GM18526 (cell line): ENCODE measurements at regions not wholly inside any gene's neighbourhood (a gene's known extent, or its start where the extent isn't known, plus 50 kb on each side); places are given as distances from the start of the nearest gene placed in this dataset.

Experiments used
- POLR2A ChIP-seq: IDR thresholded peaks from 3 replicates; pipeline ENCODE4 v1.6.1; 2011; ENCODE audit not compliant: insufficient read length; ENCODE audit errors: extremely low read depth

DNA sequence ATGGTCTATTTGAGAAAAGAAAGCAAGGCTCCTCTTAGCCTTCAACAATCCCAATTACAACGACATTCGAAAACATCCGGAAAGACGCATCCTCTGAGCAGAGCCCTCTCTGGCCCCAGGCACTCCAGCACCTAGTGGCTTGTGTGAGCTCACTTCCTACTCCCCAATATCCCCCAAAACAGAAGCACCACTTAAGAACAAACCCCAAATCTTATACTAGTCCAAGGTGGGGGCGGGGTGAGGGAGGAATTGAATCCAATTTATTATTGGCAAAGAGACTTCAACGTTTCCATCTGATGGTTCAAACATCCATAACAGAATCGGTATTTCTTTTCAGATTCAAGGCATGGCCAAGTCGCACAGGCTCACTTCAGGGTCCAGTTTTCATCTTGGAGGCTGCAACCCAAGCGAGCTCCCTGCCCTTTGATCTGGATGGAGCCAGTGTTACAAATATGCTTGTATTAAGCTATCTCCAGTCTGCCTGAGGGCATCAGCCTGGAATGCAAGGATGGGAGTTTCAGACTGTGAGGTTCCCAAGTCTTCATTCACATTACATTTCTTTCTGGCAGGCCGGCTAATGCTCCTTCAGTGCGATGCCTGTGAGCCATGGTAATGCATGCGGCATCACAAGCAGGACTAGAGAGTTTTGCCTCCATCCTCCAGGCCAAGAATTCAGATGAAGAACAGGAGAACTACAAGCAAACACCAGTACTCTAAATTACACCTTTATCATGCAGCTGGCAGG is 132.5 kb upstream of the FOXN3 start:
- no peak for TF ChIP-seq POLR2A

DNA sequence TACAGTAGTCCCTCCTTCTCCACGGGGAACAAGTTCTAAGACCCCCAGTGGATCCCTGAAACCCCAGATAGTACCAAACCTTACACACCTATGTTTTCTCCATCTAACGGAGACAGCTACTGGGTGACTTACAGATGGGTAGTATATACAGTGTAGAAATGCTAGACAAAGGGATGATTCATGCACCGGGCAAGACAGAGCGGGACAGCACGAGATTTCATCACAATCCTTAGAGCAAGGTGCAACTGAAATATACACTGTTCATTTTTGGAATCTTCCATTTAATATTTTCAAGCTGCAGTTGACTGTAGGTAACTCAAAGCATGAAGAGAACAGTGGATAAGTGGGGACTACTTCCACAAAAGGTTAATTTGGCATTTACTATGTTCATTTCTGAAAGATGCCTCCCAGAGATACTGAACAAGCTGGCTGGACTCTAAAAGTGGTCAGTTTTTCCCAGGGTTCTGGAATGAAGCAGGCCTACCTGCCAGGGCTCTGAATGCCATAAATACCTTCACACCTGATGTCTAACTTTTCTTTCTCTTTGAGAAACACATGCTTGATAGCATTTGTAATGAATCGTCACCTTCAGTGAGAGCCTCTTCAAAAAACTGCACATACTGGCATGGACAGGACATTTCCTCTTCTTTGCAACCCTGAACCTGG is 127.7 kb upstream of the FOXN3 start:
- TF ChIP-seq POLR2A: no peak

DNA sequence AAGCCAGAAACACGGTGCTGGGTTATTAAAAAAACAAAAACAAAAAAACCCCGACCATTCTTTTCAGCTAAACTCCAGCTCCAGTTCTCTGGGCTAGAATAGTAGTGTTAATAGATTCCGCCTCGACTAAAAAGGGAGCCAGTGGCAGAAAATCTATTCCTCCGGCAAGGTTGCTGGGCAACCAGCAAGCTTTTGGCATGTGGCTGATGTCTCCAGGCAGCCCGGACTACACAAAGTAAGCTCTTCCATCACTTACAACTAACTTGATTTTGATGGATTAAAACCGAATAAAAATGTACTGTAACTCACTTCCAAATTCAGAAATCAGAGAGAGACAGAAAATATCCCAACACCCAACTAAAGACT is 126.4 kb upstream of the FOXN3 start:
- no peak for TF ChIP-seq POLR2A

DNA sequence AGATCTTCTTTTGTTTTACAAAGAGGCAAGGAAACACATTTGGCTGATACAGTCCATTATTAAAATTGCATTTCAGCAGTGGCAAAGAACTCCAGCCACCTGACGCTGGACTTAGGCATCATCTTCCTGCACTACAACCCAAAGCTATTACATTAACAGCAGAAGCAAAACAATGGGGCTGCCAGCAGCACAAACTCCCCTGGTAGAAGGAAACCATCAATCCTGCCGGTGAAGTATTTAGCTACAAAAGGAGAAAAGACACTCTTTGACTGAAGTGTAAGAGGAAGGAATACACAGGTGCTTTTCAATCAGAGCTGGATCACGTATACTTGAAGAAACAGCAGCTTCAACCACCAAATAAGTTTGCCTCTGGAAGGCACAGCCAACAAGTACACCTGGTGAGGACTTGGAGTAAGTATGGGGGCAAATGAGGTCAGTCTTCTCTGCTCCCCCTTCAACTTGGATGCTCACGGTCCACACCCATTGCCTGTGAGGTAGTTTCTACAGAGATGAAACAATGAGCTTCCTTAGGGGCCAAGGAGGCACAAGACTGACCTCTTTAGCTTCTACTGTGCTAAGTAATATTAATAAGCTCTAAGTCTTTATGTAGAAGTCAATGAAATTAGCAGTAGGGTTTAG is 125.9 kb upstream of the FOXN3 start:
- TF ChIP-seq POLR2A: no peak

DNA sequence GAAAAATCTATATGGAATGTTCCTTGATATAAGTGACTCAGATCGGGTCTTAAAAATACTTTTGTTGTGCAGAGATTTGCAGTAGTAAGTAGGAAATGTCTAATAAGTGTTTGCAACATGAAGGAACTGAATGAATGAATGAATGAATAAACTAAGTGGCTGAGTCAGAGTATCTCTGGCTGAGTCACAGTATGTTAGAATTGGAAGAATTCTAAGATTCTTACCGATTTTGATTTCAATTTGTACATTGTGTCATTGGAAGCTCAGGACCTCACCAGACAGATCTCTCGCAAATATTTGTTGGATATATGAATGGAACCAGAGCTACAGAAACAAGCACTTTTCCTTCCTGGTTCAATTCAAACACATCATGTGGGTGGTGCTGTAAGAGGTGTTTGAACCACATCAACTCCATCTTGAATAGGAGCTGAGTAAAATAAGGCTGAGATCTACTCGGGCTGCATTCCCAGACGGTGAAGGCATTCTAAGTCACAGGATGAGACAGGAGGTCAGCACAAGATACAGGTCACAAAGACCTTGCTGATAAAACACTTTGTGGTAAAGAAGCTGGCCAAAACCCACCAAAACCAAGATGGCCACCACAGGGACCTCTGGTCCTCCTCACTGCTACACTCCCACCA is 123.9 kb upstream of the FOXN3 start:
- no peak for TF ChIP-seq POLR2A

DNA sequence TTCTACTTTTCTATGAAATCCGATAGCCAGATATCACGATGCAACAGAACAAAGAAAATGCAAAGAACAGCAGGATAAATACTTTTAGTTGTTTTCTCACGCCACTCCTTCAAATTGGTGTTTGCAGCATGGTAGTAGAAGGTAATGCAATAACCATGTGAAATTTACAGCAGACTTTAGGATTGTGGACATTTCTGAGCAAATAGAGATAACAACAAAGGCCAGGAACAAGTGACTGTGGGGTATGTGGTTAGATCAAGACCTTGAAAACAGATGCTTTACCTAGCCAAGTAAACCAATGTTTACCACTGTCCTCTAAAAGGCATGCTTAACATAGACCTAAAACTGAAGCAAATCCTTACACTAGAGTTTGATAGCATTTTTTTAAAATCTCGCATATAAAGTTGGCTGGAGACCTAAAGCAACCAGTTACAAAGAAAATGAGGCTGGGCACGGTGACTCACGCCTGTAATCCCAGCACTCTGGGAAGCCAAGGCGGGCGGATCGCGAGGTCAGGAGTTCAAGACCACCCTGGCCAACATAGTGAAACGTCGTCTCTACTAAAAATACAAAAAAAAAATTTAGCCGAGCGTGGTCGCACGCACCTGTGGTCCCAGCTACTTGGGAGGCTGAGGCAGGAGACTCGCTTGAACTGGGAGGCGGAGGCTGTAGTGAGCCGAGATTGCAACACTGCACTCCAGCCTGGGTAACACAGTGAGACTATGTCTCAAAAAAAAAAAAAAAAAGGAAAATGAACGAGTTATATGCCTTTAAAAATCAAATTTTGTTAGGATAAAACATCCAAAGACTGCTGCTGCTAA is 123.2 kb upstream of the FOXN3 start:
- TF ChIP-seq POLR2A: no peak

DNA sequence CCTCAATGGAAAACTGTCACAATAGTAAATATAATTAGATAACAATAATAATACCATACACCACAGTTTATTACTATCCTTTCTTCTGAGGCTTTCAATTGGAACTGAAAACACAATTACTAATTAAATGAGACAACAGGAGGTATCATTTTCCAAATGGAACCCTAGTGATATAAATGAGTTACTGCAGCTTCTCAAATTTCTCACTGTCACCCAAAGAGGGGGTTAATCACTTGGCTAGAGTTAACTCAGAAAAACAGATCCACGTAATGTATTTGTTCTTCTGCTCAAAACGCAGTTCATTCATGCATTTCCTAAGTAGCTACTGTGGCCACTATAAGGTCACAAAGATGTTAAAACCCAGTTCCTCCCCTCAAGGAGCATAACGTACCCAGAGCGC is 120.9 kb upstream of the FOXN3 start:
- TF ChIP-seq POLR2A: no peak

DNA sequence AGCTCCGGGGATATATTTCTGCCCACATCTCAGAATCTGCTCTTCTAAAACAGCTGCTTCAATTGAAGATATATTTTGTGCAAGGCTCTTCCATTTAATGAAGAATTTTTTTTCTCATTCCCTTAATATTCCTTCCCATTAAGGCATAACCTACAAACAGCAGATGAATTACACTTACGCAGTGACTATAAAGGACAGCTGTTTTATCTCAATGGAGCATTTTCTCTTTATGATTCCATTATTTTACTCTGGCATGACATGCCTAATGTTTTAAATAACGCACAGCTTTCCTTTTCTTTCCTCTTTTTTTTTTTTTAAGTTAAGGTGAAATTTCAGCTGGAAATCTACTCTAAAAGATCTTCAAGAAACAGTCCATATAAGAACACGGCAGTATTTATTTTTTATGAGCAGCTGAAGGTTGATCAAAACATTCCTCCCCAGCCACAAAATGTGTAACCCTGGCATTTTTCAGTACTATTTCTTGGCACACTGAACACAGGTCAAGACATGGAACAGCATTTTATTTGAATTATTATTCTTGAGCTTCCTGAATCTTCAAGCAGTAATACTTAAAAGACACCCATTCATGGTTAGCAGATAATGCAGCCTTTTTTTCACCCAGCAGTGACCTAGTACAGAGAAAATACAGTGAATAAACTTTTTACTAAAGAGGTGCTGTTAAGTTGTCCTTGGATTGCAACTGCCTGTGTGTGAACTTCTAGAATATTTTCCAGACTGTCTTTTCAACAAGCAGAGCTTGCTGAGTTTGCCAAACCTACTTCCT is 118.1 kb upstream of the FOXN3 start:
- no peak for TF ChIP-seq POLR2A

DNA sequence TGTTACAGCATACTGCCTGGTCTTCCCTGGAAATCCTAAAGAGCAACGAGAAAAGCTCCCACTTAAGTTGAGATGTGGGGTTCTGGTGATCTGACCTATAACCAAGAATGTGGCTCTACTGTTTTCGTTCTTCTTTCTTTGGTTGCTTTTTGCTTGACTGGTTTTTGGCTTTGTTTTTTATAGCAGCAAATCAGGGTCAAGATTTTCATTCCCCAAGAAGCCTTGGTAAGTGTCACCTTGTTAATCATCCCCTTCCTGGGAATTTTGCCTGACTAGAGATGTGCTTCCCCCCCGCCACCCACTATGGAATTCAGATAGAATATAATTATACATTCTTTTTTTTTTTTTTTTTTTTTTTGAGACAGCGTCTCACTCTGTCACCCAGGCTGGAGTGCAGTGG is 116.7 kb upstream of the FOXN3 start:
- no peak for TF ChIP-seq POLR2A

DNA sequence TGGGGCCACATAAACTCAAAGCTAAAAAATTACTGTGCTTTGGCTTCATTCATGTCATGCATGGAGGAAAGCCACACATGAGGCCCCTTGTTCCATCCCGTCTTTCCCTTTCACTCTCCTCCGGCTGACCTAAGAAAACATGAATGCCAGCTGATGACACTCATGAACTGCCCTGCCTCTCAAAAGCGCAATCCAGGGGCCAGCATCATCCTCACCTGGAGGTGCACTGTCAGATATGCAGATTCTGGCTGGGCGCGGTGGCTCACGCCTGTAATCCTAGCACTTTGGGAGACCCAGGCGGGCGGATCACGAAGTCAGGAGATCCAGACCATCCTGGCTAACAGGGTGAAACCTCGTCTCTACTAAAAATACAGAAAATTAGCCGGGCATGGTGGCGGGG is 116.1 kb upstream of the FOXN3 start:
- no peak for TF ChIP-seq POLR2A

DNA sequence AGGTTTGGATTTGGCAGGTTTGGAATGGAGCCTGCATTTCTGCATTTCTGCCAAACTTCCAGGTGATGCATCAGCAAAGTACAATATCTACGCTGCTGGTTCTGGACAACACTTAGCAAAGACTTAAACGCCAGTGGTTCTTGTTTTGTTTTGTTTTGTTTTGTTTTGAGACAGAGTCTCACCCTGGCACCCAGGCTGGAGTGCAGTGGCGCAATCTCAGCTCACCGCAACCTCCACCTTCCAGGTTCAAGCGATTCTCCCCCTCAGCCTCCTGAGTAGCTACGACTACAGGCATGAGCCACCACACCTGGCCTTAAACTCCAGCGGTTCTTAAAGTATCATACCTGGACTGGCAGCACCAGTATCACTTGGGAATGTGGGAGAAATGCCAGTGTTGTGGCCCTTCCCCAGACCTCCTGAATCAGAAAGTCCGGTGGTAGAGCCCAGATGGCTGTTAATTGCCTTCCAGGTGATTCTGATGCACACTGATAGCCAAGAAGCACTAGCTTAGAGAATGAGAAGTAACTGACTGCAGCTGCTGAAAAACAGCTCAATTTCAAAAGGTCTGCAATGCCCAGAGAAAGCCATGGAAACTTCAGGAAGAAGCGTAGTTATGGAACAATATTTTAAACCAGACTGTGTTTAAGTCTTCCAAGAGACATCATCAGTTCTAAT is 114.8 kb upstream of the FOXN3 start:
- TF ChIP-seq POLR2A: no peak

DNA sequence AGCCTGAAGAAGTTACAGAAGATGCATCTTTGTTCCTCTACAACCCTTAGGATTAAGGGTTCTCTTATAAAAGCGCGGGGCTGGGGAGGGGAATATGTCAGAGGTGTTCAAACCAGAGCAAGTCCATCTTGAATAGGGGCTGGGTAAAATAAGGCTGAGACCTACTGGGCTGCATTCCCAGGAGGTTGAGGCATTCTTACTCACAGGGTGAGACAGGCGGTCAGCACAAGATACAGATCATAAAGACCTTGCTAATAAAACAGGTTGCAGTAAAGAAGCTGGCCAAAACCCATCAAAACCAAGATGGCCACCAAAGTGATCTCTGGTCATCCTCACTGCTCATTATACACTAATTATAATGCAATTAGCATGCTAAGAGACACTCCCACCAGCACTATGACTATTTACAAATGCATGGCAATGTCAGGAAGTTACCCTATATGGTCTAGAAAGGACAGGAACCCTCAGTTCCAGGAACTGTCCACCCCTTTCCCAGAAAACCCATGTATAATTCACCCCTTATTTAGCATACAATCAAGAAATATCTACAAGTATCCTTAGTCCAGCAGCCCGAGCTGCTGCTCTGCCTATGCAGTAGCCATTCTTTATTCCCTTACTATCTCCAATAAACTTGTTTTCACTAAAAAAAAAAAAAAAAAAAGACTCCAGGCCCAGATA is 108.1 kb upstream of the FOXN3 start:
- no peak for TF ChIP-seq POLR2A

DNA sequence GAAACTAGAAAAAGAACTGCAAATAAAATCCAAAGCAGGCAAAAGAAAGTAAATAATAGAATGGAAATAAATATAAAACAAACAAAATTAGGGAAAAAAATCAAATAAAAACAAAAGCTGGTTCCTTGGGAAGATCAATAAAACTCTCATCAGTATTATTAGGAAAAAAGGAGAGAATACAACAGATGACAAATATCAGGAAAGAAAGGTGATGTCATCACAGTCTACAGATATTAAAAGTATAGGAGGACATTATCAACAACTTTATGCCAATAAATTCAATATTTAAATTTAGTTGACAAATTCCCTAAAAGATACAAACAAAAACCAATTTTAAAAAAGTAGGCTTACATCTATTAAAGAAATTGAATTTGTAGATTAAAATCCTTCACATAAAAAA is 107.4 kb upstream of the FOXN3 start:
- TF ChIP-seq POLR2A: no peak

DNA sequence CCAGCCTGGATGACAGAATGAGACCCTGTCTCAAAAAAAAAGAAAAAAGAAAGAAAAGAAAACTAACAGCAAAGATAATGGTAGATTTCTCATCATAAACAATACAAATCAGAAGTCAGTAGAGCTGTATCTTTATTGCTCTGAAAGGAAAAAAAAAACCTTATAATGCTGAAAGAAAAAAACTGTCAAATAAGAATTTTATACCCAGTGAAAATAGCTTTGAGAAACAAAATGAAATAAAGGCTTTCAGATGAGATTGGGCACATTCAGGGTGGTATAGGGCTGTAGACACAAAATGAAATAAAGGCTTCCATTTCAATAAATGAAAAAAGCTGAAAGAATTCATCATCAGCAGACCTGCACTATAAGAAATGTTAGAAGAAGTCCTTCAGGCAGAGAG is 105.0 kb upstream of the FOXN3 start:
- TF ChIP-seq POLR2A: no peak

DNA sequence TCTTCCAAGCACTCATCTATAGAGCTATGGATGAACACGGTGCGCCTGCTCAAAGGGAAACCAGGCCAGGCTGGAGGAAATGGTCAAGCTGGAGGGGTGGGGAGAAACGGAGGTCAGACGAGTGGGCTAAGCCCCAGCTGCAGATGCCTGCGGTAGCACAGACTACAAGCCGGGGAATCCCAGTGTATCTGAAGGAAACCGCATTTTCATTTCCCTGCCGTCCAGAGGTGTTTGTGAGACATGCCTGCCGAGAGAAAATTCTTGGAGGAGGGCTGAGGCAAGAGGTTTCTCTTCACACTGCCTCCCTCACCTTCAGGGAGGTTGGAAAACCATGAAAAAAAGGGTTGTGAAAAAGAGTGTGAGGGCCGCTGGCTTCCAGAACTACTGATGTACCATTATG is 102.0 kb upstream of the FOXN3 start:
- TF ChIP-seq POLR2A: no peak
